G401.6 (cell line): ENCODE measurements at regions not wholly inside any gene's neighbourhood (a gene's known extent, or its start where the extent isn't known, plus 50 kb on each side); places are given as distances from the start of the nearest gene placed in this dataset.

ENCODE experiments used
- FAIRE-seq: peaks from 2 replicates; lab custom pipeline; 2012; peaks lifted over from hg19 to GRCh38; lab: Jason Lieb, UNC

GRCh38 chr3:26525013-26525412 is 97.6 kb upstream of the LRRC3B start:
- FAIRE-seq, result no peak

- FAIRE-seq, result no peak
Measured at GRCh38 chr3:26535151-26535550, 87.4 kb upstream of the LRRC3B start.

- no peak for FAIRE-seq
Measured at GRCh38 chr3:26536955-26537354, 85.6 kb upstream of the LRRC3B start.

GRCh38 chr3:26550413-26550812 is 72.2 kb upstream of the LRRC3B start:
- no peak for FAIRE-seq

- no peak for FAIRE-seq
Measured at GRCh38 chr3:26556637-26557036, 65.9 kb upstream of the LRRC3B start.

- no peak for FAIRE-seq
Measured at GRCh38 chr3:26558257-26558656, 64.3 kb upstream of the LRRC3B start.

- FAIRE-seq, result no peak
Measured at GRCh38 chr3:26559227-26559626, 63.3 kb upstream of the LRRC3B start.

GRCh38 chr3:26560081-26560480 is 62.5 kb upstream of the LRRC3B start:
- no peak for FAIRE-seq

GRCh38 chr3:26562021-26562768 is 60.4 kb upstream of the LRRC3B start:
- FAIRE-seq, result no peak
